ENCODE measurements at regions not wholly inside any gene's neighbourhood (a gene's known extent, or its start where the extent isn't known, plus 50 kb on each side); places are given as distances from the start of the nearest gene placed in this dataset.

GRCh38 chr6:22353101-22353500, 56.3 kb upstream of the PRL start:
- TF ChIP-seq, protein P1, sequence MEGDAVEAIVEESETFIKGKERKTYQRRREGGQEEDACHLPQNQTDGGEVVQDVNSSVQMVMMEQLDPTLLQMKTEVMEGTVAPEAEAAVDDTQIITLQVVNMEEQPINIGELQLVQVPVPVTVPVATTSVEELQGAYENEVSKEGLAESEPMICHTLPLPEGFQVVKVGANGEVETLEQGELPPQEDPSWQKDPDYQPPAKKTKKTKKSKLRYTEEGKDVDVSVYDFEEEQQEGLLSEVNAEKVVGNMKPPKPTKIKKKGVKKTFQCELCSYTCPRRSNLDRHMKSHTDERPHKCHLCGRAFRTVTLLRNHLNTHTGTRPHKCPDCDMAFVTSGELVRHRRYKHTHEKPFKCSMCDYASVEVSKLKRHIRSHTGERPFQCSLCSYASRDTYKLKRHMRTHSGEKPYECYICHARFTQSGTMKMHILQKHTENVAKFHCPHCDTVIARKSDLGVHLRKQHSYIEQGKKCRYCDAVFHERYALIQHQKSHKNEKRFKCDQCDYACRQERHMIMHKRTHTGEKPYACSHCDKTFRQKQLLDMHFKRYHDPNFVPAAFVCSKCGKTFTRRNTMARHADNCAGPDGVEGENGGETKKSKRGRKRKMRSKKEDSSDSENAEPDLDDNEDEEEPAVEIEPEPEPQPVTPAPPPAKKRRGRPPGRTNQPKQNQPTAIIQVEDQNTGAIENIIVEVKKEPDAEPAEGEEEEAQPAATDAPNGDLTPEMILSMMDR (IDR thresholded peaks at IDR 0.05; ENCODE audit: low read length): no peak
- TF ChIP-seq EZH2 (IDR thresholded peaks at IDR 0.05; ENCODE audit: borderline replicate concordance, low read length): no peak
